GM13976 (cell line): ENCODE measurements at regions not wholly inside any gene's neighbourhood (a gene's known extent, or its start where the extent isn't known, plus 50 kb on each side); places are given as distances from the start of the nearest gene placed in this dataset.
"Not testable (repeated sequence)": the region's sequence is repeated elsewhere in the genome, so short reads cannot be mapped to it uniquely, and the experiment has no call there.

Experiments used
- DNase-seq: peaks from one replicate; pipeline ENCODE4 v3.0.0; 2012; ENCODE audit warnings: low spot score
- CTCF ChIP-seq: IDR thresholded peaks from 2 replicates; pipeline ENCODE4 v1.5.1; 2012; ENCODE audit warnings: borderline replicate concordance, mild to moderate bottlenecking; ENCODE audit not compliant: insufficient read depth; ENCODE audit errors: extremely low read depth, missing control alignments, control extremely low read depth
- in situ Hi-C: fragments of 300-500 bp; cut with MboI; formaldehyde crosslinking; loops from one replicate; pipeline ENCODE4 v1.12.0; 2022; ENCODE audit warnings: low sequenced_read_pairs, mixed read lengths, inconsistent platforms; ENCODE audit not compliant: unreplicated experiment

GRCh38 chr6:153984811-153985210 is 54.2 kb upstream of the OPRM1 start:
- no peak for DNase-seq
- in situ Hi-C loops: no loop called here
- TF ChIP-seq CTCF: no peak

GRCh38 chr6:153980171-153980570 is 58.9 kb upstream of the OPRM1 start:
- no peak for DNase-seq
- in situ Hi-C loops: no loop called here
- no peak for TF ChIP-seq CTCF

GRCh38 chr6:153978911-153979548 is 60.0 kb upstream of the OPRM1 start:
- in situ Hi-C loops: not testable (repeated sequence)

DNA sequence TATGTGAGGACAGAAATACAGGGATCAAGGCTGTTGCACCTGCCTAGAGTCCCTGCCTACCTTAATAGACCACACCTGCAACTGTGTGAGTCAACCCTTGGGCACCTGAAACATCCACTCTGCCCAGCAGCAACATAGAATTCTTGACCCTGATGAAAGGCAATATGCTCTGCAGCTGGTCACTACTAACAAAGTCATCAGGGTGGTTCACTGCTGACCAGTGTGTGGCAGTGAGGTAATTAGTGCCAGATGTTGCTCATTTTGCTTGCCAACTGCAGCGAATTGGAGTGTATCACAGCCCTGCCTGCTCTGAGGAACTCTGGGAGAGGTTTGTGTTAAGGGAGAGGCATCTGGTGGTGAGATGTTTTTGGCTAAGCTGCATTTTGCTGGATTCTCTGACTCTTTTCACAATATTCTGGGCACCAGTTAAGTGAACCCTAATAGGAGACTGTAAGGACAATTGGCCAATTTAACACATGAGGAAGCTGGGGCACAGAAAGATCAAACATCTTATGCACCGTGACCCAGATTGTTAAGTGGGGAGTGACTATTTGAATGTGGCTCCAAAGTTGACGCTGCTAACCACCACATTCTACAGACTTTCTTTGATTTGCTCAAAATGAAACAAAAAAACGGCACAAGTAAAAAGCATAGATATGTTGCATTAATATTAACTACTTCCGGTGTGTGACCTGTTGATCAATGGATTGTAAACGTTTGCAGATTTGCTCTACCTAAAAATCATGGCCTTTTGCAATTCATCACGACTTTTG is 61.9 kb upstream of the OPRM1 start:
- TF ChIP-seq CTCF: no peak
- in situ Hi-C loops: no loop called here
- no peak for DNase-seq

More at GRCh38 chr6:153978911-153979548, 60.0 kb upstream of the OPRM1 start:
- DNase-seq: not testable (repeated sequence)

DNA sequence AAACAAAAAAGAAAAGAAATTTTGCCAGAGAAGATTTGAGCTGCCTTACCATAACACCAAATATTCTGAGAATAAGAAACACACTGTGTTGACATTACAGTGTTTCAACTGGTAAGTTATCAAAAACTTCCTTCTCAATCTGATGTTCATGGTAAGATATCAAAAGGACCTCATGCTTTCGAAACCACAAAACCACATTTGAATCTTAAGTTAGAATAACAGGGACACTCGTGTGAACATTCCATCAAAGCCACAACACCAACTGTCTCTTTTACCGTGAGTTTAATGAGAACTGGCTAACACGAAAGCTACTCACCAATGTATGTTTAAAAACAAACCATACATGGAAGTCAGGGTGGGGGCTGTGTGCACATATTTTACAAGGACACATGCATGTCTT is 73.0 kb upstream of the OPRM1 start:
- DNase-seq: no peak
- in situ Hi-C loops: no loop called here
- no peak for TF ChIP-seq CTCF

DNA sequence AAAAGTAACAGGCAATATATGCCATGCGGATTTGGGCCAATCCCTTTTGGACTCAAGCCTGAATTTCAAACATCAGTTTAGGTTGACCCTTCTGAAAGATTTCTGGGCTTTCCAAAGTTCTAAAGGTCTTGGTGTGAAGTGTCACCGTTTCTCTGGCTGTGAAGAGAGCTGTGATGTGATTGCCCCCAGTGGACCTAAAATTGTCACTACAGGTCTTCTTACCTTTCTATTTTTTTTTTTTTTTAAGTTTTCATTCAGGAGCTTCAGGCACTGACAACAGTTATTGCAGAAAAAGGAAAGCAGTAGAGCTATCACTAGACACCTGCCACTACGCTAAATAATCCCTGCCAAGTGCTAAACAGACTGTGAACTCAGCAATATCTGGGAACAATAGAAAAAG is 75.7 kb upstream of the OPRM1 start:
- DNase-seq: no peak
- in situ Hi-C loops: no loop called here
- TF ChIP-seq CTCF: no peak

DNA sequence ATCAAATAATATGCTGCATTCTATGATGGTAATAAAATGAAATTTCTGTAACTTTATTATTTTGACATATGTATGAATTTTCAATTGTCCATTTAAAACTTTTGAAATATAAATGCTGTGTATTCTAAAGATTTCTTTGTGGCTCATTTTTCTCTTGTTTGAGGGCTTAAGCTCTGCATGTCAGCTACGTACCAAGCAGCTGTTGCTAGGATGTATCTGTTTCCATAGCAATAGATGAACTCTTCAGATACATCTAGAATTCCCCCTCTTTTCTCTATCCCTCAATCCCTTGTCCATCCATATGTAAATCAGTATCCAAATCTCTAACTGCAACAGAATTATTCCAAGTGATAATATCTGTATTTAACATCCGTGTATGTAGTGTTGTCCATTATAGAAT is 76.5 kb upstream of the OPRM1 start:
- in situ Hi-C loops: no loop called here
- no peak for DNase-seq
- no peak for TF ChIP-seq CTCF
